SU-DHL-6 (cell line): ENCODE measurements at regions not wholly inside any gene's neighbourhood (a gene's known extent, or its start where the extent isn't known, plus 50 kb on each side); places are given as distances from the start of the nearest gene placed in this dataset.

ENCODE experiments used
- H2AFZ ChIP-seq: fragments of 200-600 bp; sonication (generic); 2 replicates; pipeline ENCODE4 v1.6.1; 2014; ENCODE audit warnings: low read depth, mild to moderate bottlenecking, moderate library complexity, mixed read lengths, antibody characterized with exemption, low read length; ENCODE audit not compliant: severe bottlenecking
- H3F3A ChIP-seq: fragments of 200-600 bp; shearing (Covaris generic); 2 replicates; pipeline ENCODE4 v1.6.0; 2016; ENCODE audit warnings: antibody characterized with exemption, mild to moderate bottlenecking; ENCODE audit not compliant: insufficient read depth
- H3K27ac ChIP-seq: fragments of 200-600 bp; sonication (generic); 2 replicates; pipeline ENCODE4 v1.5.1; 2016; ENCODE audit warnings: low read depth, mild to moderate bottlenecking, low read length, moderate library complexity, mixed read lengths
- H3K27me3 ChIP-seq: fragments of 200-600 bp; sonication (generic), shearing (Covaris generic); 2 replicates; pipeline ENCODE4 v1.6.0; 2014; ENCODE audit warnings: mild to moderate bottlenecking, low read length
- H3K36me3 ChIP-seq: fragments of 200-600 bp; sonication (generic); 2 replicates; pipeline ENCODE4 v1.6.1; 2014; ENCODE audit warnings: mild to moderate bottlenecking, low read length, mixed read lengths
- H3K4me2 ChIP-seq: fragments of 300-600, 200-600 bp; shearing (Covaris generic), sonication (generic); 2 replicates; pipeline ENCODE4 v1.6.0; 2014; ENCODE audit warnings: low read length, low read depth, mild to moderate bottlenecking; ENCODE audit not compliant: poor library complexity, severe bottlenecking
- H3K4me3 ChIP-seq: fragments of 200-600 bp; sonication (generic); 2 replicates; pipeline ENCODE4 v1.5.1; 2014; ENCODE audit warnings: antibody characterized with exemption, low read length, mild to moderate bottlenecking, mixed read lengths; ENCODE audit not compliant: insufficient read depth, poor library complexity, severe bottlenecking
- H3K79me2 ChIP-seq: fragments of 200-600 bp; sonication (generic); 2 replicates; pipeline ENCODE4 v1.6.1; 2014; ENCODE audit warnings: mild to moderate bottlenecking, low read length, moderate library complexity; ENCODE audit not compliant: insufficient read depth
- H3K9ac ChIP-seq: fragments of 200-600 bp; sonication (generic); 2 replicates; pipeline ENCODE4 v1.7.0; 2014; ENCODE audit warnings: mild to moderate bottlenecking, low read length
- H3K9me2 ChIP-seq: fragments of 200-600 bp; sonication (generic); replicated peaks from 2 replicates; pipeline ENCODE4 v1.6.1; 2014; ENCODE audit warnings: low read length; ENCODE audit not compliant: insufficient read depth
- H3K9me3 ChIP-seq: fragments of 200-600 bp; sonication (generic); 2 replicates; pipeline ENCODE4 v1.6.1; 2014; ENCODE audit warnings: low read length, mixed read lengths; ENCODE audit not compliant: insufficient read depth
- H4K20me1 ChIP-seq: fragments of 200-600 bp; sonication (generic); 2 replicates; pipeline ENCODE4 v1.6.1; 2014; ENCODE audit warnings: low read depth, mild to moderate bottlenecking, antibody characterized with exemption, low read length, moderate library complexity, mixed read lengths
- EZH2phosphoT487 ChIP-seq: fragments of 200-600 bp; sonication (generic), shearing (Covaris generic); conservative IDR thresholded peaks from 2 replicates; pipeline ENCODE4 v1.6.1; 2018; ENCODE audit warnings: mild to moderate bottlenecking, antibody characterized with exemption, low read length, moderate library complexity, mixed read lengths
- TF ChIP-seq, protein P1 (sequence below): fragments of 200-600 bp; sonication (generic); IDR thresholded peaks from one replicate; pipeline ENCODE4 v1.5.1; 2017; ENCODE audit warnings: antibody characterized with exemption, mild to moderate bottlenecking, low read length, moderate library complexity; ENCODE audit not compliant: insufficient read depth, poor library complexity, severe bottlenecking

DNA sequence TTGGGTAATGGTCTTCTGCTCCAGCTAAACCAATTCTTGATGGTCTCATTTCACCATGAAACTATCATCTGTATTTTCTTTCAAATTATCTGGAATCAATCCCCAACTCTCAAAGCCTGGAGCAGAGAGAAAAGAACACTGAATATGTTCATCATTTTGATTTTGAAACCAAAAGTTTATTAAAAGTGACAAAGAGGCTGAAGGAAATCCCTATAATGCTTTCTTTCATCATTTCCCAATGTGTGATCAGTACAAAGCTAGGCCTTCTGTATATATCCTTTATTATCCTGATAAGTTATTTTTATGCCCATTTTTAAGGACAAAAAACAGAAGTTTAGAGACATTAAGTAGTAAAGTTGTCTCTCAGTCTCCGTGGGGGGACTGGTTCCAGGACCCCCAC, 50.1 kb upstream of the MBNL1 start:
- Histone ChIP-seq H3K36me3 (no peaks in the 10 kb centered on the region), H3K27ac (no peak overlapping the region), H3K4me2 (no peak overlapping the region), H3F3A (no peaks in the 10 kb centered on the region), H3K79me2 (no peaks in the 10 kb centered on the region), H3K9me2 (no peaks in the 10 kb centered on the region), H2AFZ (no peak overlapping the region), H3K9ac (no peak overlapping the region), H4K20me1 (no peaks in the 10 kb centered on the region), H3K27me3 (no peaks in the 10 kb centered on the region), H3K4me3 (no peak overlapping the region), H3K9me3 (no peaks in the 10 kb centered on the region)
- TF ChIP-seq, protein P1, sequence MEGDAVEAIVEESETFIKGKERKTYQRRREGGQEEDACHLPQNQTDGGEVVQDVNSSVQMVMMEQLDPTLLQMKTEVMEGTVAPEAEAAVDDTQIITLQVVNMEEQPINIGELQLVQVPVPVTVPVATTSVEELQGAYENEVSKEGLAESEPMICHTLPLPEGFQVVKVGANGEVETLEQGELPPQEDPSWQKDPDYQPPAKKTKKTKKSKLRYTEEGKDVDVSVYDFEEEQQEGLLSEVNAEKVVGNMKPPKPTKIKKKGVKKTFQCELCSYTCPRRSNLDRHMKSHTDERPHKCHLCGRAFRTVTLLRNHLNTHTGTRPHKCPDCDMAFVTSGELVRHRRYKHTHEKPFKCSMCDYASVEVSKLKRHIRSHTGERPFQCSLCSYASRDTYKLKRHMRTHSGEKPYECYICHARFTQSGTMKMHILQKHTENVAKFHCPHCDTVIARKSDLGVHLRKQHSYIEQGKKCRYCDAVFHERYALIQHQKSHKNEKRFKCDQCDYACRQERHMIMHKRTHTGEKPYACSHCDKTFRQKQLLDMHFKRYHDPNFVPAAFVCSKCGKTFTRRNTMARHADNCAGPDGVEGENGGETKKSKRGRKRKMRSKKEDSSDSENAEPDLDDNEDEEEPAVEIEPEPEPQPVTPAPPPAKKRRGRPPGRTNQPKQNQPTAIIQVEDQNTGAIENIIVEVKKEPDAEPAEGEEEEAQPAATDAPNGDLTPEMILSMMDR, result no peak
- no peak for TF ChIP-seq EZH2phosphoT487
